HCT116 (cell line): ENCODE measurements at regions not wholly inside any gene's neighbourhood (a gene's known extent, or its start where the extent isn't known, plus 50 kb on each side); places are given as distances from the start of the nearest gene placed in this dataset.
A peak's percentile ranks its signal among the peaks of the same experiment; 100 is the strongest.

Source experiments
- ATAC-seq: fragments of 200-7000 bp; cut with Tn5 transposase; 2 replicates; pipeline ENCODE4 v1.9.1; 2020; ENCODE audit warnings: mild to moderate bottlenecking, moderate library complexity
- BruUV-seq: library from RNA; stranded (reverse); fragments of 400-500 nt; replicated peaks from 2 replicates; lab custom pipeline; 2021; lab: Mats Ljungman, UMichigan
- CTCF ChIA-PET: fragments of 300-600 bp; sonication (Branson Sonifier 250); formaldehyde crosslinking; loops from one replicate; lab custom pipeline; 2021; ENCODE audit warnings: antibody characterized with exemption; lab: Charles Lee
- POLR2A ChIA-PET: fragments of 300-600, 350-600 bp; sonication (Branson Sonifier 250); formaldehyde crosslinking; loops from one replicate; lab custom pipeline; 2021; ENCODE audit warnings: antibody characterized with exemption; lab: Charles Lee
- RAD21 ChIA-PET, 2 experiments: fragments of 300-600 bp; sonication (Branson Sonifier 250); formaldehyde crosslinking; loops; one replicate each; lab custom pipeline; 2023; ENCODE audit warnings: low total read pairs in 2 of 2; ENCODE audit not compliant: uncharacterized antibody in 2 of 2, unreplicated experiment in 2 of 2, low non-redundant PET in 1 of 2; lab: Charles Lee
- DNase-seq: peaks from one replicate; pipeline ENCODE4 v3.0.0-alpha.2; 2010; ENCODE audit warnings: low read depth, low spot score
- H2AFZ ChIP-seq: fragments of 200-600 bp; shearing (Covaris generic), sonication (generic); 2 replicates; pipeline ENCODE4 v1.6.1; 2017; ENCODE audit warnings: low read depth, mixed run types, mixed read lengths, antibody characterized with exemption, low read length; ENCODE audit not compliant: poor library complexity, severe bottlenecking
- H3K27ac ChIP-seq: 2 replicates; pipeline ENCODE4 v1.5.1; 2012; ENCODE audit warnings: low read depth, low read length
- H3K27me3 ChIP-seq: fragments of 200-600 bp; sonication (generic); 2 replicates; pipeline ENCODE4 v1.6.1; 2016; ENCODE audit warnings: mixed run types, low read length, mixed read lengths; ENCODE audit not compliant: insufficient read depth
- H3K36me3 ChIP-seq, 2 experiments: fragments of 200-500 bp in 1 of 2; fragments of 200-600 bp in 1 of 2; sonication (Bioruptor generic) in 1 of 2; sonication (generic) in 1 of 2; 2 replicates each; pipeline versions ENCODE4 v1.5.1 to v1.6.1; 2014 to 2016; ENCODE audit warnings: low read length in 2 of 2, inconsistent platforms in 1 of 2, mixed read lengths in 1 of 2, mixed run types in 1 of 2; ENCODE audit not compliant: insufficient read depth in 2 of 2, control insufficient read depth in 1 of 2
- H3K4me1 ChIP-seq, 2 experiments: fragments of 200-600 bp in 1 of 2; sonication (generic) in 1 of 2; 2 replicates each; pipeline versions ENCODE4 v1.5.1 to v1.6.1; 2012 to 2017; ENCODE audit warnings: low read length in 2 of 2, inconsistent platforms in 1 of 2, mild to moderate bottlenecking in 1 of 2, mixed read lengths in 1 of 2, mixed run types in 1 of 2, moderate library complexity in 1 of 2; ENCODE audit not compliant: insufficient read depth in 2 of 2, control insufficient read depth in 1 of 2
- H3K4me2 ChIP-seq: fragments of 200-600 bp; sonication (generic); 2 replicates; pipeline ENCODE4 v1.6.1; 2017; ENCODE audit warnings: mixed run types, low read length, mixed read lengths
- H3K4me3 ChIP-seq, 2 experiments: fragments of 200-600 bp in 1 of 2; sonication (generic) in 1 of 2; replicated peaks in 1 of 2; 2 replicates each; pipeline ENCODE4 v1.5.1; 2011 to 2016; ENCODE audit warnings: low read length in 2 of 2, control low read depth in 1 of 2, low read depth in 1 of 2, mild to moderate bottlenecking in 1 of 2, mixed read lengths in 1 of 2, mixed run types in 1 of 2
- H3K79me2 ChIP-seq: fragments of 200-600 bp; sonication (generic); 2 replicates; pipeline ENCODE4 v1.6.1; 2017; ENCODE audit warnings: mild to moderate bottlenecking, mixed run types, low read length, moderate library complexity, mixed read lengths; ENCODE audit not compliant: insufficient read depth
- H3K9ac ChIP-seq: fragments of 200-600 bp; sonication (generic); 2 replicates; pipeline ENCODE4 v1.6.1; 2016; ENCODE audit warnings: low read length, mixed read lengths
- H3K9me2 ChIP-seq: fragments of 200-600 bp; sonication (generic), shearing (Covaris generic); 2 replicates; pipeline ENCODE4 v1.6.1; 2017; ENCODE audit warnings: mixed run types, mild to moderate bottlenecking, moderate library complexity; ENCODE audit not compliant: insufficient read depth
- H3K9me3 ChIP-seq, 2 experiments: fragments of 200-500 bp in 1 of 2; fragments of 200-600 bp in 1 of 2; sonication (Bioruptor generic) in 1 of 2; sonication (generic) in 1 of 2; 2 replicates each; pipeline ENCODE4 v1.6.1; 2014 to 2017; ENCODE audit warnings: low read length in 2 of 2, mixed read lengths in 2 of 2, inconsistent platforms in 1 of 2, low read depth in 1 of 2, mild to moderate bottlenecking in 1 of 2, mixed run types in 1 of 2, moderate library complexity in 1 of 2; ENCODE audit not compliant: control insufficient read depth in 1 of 2, insufficient read depth in 1 of 2
- H4K20me1 ChIP-seq: fragments of 200-600 bp; sonication (generic), shearing (Covaris generic); 2 replicates; pipeline ENCODE4 v1.6.1; 2017; ENCODE audit warnings: mixed run types, mild to moderate bottlenecking, moderate library complexity; ENCODE audit not compliant: insufficient read depth
- CBX3 ChIP-seq: IDR thresholded peaks from 2 replicates; pipeline ENCODE4 v1.6.1; 2012; ENCODE audit warnings: low read depth
- FOSL1 ChIP-seq: IDR thresholded peaks from 2 replicates; pipeline ENCODE4 v1.6.1; 2012; ENCODE audit warnings: low read depth
- TCF7L2 ChIP-seq: IDR thresholded peaks from 2 replicates; pipeline ENCODE4 v1.7.0; 2011; ENCODE audit warnings: borderline replicate concordance, inconsistent platforms; ENCODE audit not compliant: insufficient read depth, insufficient read length; ENCODE audit errors: extremely low read depth
- ZFX ChIP-seq: fragments of 450-650 bp; IDR thresholded peaks from 2 replicates; pipeline ENCODE4 v1.6.1; 2017
- intact Hi-C: fragments of 100-400 bp; cut with micrococcal nuclease; formaldehyde crosslinking; loops from 2 replicates; pipeline ENCODE4 v1.10.0; 2022
- TF ChIP-seq, protein P1 (sequence below): IDR thresholded peaks from 2 replicates; pipeline ENCODE4 v1.6.1; 2012; ENCODE audit warnings: low read depth
- TF ChIP-seq, protein P2 (sequence below): IDR thresholded peaks from 2 replicates; pipeline ENCODE4 v1.6.1; 2012

- BruUV-seq = no TSS peak
- CTCF ChIA-PET = no interaction called here
- H3K27ac ChIP-seq = no peak overlapping the region
- DNase-seq (no peak), ATAC-seq (no peak)
- H3K4me3 ChIP-seq = no peak overlapping the region
- H3K4me2 ChIP-seq = no peak overlapping the region
- no peaks in the 10 kb centered on the region for H3K9me3 ChIP-seq
- H3K4me1 ChIP-seq = peaks cover 4 to 22% of the 10 kb centered on the region in 2 experiments; a peak in 3 of 4 replicates
- TF ChIP-seq CBX3 (0 out of 2 replicates have a peak, but pooled peaks have one; percentile 20), ZFX (no peak)
- intact Hi-C loops = no loop called here
- H3K9ac ChIP-seq = no peak overlapping the region
- H4K20me1 ChIP-seq = no peaks in the 10 kb centered on the region
- H3K79me2 ChIP-seq = no peaks in the 10 kb centered on the region
- no peaks in the 10 kb centered on the region for H3K27me3 ChIP-seq
- POLR2A ChIA-PET = no interaction called here
- no peaks in the 10 kb centered on the region for H3K36me3 ChIP-seq
- RAD21 ChIA-PET = no interaction called here
- H3K9me2 ChIP-seq = no peaks in the 10 kb centered on the region
- peak overlapping the region; percentile 37 for H2AFZ ChIP-seq
These were observed 81.9 kb upstream of the CCN6 start for GRCh38 chr6:111971866-111972532.

GRCh38 chr6:111972745-111973117, 81.2 kb upstream of the CCN6 start:
- H3K4me2 ChIP-seq = peak overlapping the region; percentile 71
- POLR2A ChIA-PET = interaction anchor here (1.9 kb wide), 1 partner anchor 11 kb away, joined by 17 read pairs; no protein-coding TSS in a partner anchor
- H3K9me3 ChIP-seq = no peaks in the 10 kb centered on the region
- peak overlapping the region in 1 of 2 experiments; percentile 33; a peak in 1 of 4 replicates for H3K4me3 ChIP-seq
- BruUV-seq = no TSS peak
- H3K9me2 ChIP-seq = no peaks in the 10 kb centered on the region
- no peak overlapping the region; the same call in 1 of the 2 replicates for H3K9ac ChIP-seq
- H3K27me3 ChIP-seq = no peaks in the 10 kb centered on the region
- peak; percentile 56 for ATAC-seq
- CTCF ChIA-PET = interaction anchor here (1.1 kb wide), 1 partner anchor 23 kb away, joined by 4 read pairs; no protein-coding TSS in a partner anchor
- intact Hi-C loops = no loop called here
- H4K20me1 ChIP-seq = no peaks in the 10 kb centered on the region
- no peaks in the 10 kb centered on the region for H3K79me2 ChIP-seq
- H3K27ac ChIP-seq = no peak overlapping the region
- no peak for DNase-seq
- TF ChIP-seq, protein P1, sequence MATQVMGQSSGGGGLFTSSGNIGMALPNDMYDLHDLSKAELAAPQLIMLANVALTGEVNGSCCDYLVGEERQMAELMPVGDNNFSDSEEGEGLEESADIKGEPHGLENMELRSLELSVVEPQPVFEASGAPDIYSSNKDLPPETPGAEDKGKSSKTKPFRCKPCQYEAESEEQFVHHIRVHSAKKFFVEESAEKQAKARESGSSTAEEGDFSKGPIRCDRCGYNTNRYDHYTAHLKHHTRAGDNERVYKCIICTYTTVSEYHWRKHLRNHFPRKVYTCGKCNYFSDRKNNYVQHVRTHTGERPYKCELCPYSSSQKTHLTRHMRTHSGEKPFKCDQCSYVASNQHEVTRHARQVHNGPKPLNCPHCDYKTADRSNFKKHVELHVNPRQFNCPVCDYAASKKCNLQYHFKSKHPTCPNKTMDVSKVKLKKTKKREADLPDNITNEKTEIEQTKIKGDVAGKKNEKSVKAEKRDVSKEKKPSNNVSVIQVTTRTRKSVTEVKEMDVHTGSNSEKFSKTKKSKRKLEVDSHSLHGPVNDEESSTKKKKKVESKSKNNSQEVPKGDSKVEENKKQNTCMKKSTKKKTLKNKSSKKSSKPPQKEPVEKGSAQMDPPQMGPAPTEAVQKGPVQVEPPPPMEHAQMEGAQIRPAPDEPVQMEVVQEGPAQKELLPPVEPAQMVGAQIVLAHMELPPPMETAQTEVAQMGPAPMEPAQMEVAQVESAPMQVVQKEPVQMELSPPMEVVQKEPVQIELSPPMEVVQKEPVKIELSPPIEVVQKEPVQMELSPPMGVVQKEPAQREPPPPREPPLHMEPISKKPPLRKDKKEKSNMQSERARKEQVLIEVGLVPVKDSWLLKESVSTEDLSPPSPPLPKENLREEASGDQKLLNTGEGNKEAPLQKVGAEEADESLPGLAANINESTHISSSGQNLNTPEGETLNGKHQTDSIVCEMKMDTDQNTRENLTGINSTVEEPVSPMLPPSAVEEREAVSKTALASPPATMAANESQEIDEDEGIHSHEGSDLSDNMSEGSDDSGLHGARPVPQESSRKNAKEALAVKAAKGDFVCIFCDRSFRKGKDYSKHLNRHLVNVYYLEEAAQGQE = no peak
- TF ChIP-seq FOSL1 (no peak), TCF7L2 (no peak)
- TF ChIP-seq, protein P2, sequence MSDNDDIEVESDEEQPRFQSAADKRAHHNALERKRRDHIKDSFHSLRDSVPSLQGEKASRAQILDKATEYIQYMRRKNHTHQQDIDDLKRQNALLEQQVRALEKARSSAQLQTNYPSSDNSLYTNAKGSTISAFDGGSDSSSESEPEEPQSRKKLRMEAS = peak; percentile 6; the same call in 1 of the 2 replicates
- TF ChIP-seq, all 23 proteins: peak for 1
- peaks cover 4 to 22% of the 10 kb centered on the region in 2 experiments; a peak in 3 of 4 replicates for H3K4me1 ChIP-seq
- peak overlapping the region; percentile 37 for H2AFZ ChIP-seq
- no peaks in the 10 kb centered on the region for H3K36me3 ChIP-seq
- RAD21 ChIA-PET = no interaction called here
